ENCODE measurements at regions not wholly inside any gene's neighbourhood (a gene's known extent, or its start where the extent isn't known, plus 50 kb on each side); places are given as distances from the start of the nearest gene placed in this dataset.

DNA sequence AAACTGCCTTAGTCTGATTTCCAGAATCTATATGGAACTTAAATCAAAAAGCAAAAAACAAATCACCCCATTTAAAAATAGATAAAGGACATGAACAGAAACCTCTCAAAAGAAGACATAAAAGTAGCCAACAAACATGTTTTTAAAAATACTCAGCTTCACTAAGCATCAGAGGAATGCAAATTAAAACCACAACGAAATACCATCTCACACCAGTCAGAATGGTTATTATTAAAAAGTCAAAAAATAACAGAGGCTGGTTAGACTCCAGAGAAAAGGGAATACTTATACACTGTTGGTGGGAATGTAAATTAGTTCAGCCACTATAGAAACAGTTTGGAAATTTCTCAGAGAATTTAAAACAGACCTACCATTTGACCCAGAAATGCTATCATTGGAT is 367.9 kb downstream of the ZIC4 start:
- intact Hi-C loops (cut with micrococcal nuclease), result no loop called here

DNA sequence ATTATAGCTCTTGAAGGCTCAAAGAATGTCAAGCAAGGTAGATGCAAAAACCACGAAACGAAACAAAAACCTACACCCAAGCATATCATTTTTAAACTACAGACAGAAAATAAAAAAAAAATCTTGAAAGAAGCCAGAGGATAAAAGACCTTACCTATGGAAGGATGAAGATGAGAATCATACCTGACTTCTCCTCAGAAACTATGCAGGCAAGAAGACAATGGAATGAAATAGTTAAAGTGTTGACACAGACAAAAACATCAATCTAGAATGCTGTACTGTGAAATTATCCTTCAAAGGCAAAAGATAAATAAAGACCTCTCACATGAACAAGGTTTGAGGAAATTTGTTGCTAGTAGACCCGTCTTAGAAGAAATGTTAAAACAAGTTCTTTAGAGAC is 372.0 kb downstream of the ZIC4 start:
- intact Hi-C loops (cut with micrococcal nuclease), result no loop called here

DNA sequence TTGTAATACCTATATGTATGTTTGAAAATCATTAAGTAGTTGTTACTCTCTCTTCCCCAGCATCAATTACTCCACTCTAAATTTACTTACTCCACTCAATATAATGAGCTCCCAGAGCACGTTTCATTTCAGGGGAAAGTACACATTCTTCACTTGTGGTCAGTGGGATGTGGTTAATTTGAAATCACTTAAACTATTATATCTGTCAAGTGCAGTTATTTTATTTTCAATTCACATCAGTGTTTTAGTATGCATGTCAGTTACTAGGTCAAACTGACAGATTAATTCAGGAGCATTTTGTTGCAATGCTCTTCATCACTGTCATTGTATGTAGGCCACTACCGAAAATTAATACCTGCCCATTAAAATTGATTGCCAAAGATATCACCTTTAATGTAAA is 376.1 kb downstream of the ZIC4 start:
- intact Hi-C loops (cut with micrococcal nuclease), result no loop called here

- intact Hi-C loops (cut with micrococcal nuclease), result no loop called here
Measured at GRCh38 chr3:147015334-147015733, 391.0 kb downstream of the ZIC4 start.

- intact Hi-C loops (cut with micrococcal nuclease), result no loop called here
Measured at GRCh38 chr3:147008886-147009285, 397.5 kb downstream of the ZIC4 start.

- intact Hi-C loops (cut with micrococcal nuclease), result no loop called here
Measured at GRCh38 chr3:147008458-147008857, 397.9 kb downstream of the ZIC4 start.

DNA sequence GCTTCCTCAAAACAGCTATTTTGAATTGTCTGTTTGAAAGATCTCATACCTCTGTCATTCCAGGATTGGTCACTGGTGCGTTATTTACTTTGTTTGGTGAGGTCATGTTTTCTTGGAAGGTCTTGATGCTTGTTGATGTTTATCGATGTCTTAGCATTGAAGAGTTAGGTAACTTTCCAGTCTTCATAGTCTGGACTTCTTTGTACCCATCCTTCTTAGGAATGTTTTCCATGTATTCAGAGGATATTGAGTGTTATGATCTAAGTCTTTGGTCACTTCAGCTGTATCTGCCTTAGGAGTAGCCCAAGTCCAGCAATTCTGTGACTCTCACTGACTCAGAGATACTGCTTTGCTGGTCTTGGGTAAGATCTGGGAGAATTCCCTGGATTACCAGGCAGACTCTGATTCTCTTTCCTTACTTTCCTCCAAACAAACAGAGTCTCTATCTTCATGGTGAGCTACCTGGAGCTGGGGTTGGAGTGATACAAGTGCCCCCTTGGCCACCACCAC is 398.6 kb downstream of the ZIC4 start:
- intact Hi-C loops (cut with micrococcal nuclease), result no loop called here

- intact Hi-C loops (cut with micrococcal nuclease), result no loop called here
Measured at GRCh38 chr3:147002721-147003120, 397.6 kb upstream of the PLSCR5 start.

- intact Hi-C loops (cut with micrococcal nuclease), result no loop called here
Measured at GRCh38 chr3:147000274-147000673, 395.1 kb upstream of the PLSCR5 start.

DNA sequence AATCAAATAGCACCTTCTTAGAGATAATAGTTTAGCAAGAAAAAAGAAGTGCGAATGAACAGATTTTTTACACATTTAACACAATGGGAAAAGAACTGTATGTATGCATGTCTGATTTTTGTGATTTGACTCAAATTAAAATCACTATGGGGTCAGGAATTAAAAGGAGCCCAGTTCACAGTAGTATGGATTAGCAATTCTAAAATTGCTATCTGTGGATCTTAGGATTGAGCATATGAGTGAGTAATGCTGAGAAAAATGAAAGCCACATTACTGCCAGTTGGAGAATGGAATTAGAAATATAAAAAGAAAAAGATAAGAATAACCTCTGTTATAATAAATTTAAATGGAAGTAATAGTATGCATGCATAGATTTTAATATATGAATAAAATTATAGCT is 386.8 kb upstream of the PLSCR5 start:
- intact Hi-C loops (cut with micrococcal nuclease), result no loop called here

- intact Hi-C loops (cut with micrococcal nuclease), result no loop called here
Measured at GRCh38 chr3:146975476-146975875, 370.3 kb upstream of the PLSCR5 start.

DNA sequence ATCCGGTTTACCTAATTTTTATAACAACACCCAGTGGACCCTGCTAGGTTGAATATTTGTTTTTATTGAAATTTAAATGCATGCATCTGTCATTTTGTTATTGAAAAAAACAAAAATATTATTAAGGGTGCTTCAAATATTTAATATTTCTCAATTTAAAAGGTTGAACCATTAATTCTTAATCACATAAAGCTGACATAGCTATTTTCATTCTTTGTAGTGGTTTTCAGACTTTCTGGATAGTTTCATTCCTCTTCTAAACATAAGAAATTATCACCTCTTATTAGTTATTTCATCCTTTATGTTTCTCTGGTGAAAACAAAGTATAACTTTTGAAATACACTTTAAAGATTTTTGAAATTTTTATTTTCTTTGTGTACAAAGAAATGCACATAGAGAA is 369.9 kb upstream of the PLSCR5 start:
- intact Hi-C loops (cut with micrococcal nuclease), result no loop called here

GRCh38 chr3:146974001-146974400 is 368.9 kb upstream of the PLSCR5 start:
- intact Hi-C loops (cut with micrococcal nuclease), result no loop called here

DNA sequence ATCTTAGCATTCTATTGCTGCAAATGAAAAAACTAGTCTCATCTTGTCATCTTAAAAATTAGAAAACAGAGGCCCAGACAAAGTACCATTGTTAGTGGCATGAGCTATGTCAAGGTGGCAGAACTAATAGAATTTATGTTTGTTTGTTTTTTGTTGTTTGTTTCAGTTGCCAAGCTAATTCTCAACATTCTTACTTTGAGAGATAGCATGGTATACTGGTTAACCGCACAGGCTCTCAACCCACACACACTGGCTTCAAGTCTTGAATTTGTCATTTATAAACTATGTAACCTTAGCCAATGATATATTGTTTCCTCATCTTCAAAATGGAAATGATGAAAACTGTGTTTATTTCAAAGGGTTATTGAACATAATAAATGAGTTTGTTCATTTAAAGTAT is 367.6 kb upstream of the PLSCR5 start:
- intact Hi-C loops (cut with micrococcal nuclease), result no loop called here

DNA sequence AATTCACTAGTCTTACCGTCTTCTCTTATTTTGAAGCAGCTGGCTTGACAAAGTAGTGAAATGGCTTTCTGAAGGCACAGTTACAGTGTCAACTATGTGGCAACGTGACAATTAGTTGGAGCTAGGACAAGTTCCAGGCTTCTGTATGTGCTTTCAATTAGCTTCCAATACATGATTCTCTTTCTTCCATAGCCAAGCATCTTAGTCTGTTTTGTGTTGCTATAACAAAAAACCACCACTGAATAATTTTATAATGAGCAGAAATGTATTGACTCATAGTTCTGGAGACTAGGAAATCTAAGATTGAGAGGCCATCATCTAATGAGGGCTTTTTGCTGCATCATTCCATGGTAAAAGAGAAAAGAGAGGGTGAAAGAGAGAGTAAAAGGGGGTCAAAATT is 365.1 kb upstream of the PLSCR5 start:
- intact Hi-C loops (cut with micrococcal nuclease), result no loop called here

DNA sequence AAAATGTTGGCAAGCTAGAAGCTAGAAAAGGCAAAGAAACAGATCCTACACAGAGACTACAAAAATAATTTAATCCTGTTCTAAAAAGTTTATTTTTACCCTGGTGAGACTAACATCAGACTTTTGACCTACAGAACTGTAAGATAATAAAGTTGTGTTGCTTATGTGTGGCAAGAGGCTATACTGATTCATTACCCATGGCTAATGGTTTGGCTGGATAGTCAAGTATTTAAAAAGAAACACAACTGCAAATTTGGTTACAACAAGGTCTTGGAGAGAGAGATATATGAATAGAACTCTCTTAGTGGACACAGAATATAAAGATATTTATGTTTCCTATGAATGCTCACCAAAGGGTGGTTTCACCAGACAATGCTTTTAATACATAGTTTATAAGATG is 364.2 kb upstream of the PLSCR5 start:
- intact Hi-C loops (cut with micrococcal nuclease), result no loop called here

DNA sequence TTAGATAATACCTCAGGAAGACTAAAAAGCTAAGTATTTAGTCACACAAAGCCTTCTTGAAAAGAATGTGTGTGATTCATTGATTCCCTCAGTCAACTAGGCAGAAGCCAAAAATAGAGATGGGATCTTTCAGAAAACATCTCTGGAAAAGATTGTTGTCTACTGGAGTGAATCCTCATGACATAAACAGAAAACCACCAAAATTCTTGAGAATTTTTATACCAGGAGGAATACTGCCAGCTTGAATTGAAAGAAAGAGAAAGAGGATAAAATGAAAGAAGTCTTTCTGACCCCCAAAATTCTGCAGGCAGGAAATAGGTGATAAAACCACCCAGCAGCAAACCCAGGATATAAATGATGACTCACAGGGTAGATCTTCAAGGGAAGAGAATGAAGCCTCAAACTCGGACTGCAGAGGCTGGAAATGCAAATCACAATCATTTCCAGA is 363.1 kb upstream of the PLSCR5 start:
- intact Hi-C loops (cut with micrococcal nuclease), result no loop called here

DNA sequence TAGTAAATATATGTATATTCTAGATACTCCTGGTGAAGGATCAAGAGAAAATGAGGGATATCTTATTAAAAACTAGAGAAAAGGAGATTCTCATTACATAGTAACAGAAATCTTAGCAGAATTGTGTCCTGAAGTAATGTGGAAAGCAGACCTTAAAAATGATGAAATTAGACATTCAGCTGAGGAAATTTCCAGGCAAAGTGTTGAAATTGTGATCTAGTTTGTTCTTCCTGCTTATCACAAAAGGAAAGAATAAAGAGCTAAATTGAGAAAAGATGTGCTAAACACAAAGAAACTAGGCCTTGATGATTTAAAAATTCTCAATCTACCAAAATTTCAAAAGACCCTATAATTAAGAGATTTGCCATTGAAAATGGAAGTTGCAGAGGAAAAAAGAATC is 362.6 kb upstream of the PLSCR5 start:
- intact Hi-C loops (cut with micrococcal nuclease), result no loop called here

DNA sequence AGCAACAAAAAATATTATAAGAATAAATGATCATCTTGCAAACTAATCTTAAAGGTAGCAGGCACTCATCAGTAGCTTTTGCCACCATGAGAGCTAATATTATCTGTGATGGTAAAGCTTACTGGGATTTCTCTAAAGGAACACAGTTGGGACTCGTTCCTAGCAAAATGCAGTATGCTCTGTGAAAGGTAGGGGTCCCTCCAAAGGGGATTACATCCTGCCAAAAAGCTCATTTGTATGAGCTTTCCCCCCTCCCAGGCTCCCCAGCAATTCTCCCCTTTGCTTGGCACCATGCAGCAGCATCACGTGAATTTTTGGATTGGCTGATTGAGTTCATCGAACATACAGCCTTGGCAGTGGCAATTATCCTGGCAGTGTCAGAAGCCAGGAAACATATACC is 361.0 kb upstream of the PLSCR5 start:
- intact Hi-C loops (cut with micrococcal nuclease), result no loop called here

DNA sequence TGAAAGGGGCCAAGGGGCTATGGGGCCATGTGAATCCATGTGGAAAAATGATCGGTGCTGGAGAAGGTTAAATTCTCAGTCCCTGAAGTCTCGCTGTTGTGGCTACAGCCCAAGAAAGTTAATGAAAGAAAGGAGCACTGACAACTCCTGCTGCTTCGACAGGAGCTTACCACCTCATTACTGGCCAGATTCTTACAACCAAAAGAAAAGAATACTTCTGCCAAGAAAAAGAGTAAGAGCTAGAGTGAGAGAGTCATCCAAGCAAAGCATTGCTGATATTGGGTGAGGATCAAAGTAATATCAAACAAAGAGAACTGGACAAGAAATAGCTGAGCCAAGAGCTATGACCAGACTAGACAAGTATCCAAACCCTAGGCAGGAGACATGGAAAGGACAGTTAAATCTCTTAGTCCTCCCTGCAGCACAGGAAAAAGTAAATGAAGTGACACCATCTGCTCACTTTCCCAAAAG is 348.4 kb upstream of the PLSCR5 start:
- intact Hi-C loops (cut with micrococcal nuclease), result no loop called here

DNA sequence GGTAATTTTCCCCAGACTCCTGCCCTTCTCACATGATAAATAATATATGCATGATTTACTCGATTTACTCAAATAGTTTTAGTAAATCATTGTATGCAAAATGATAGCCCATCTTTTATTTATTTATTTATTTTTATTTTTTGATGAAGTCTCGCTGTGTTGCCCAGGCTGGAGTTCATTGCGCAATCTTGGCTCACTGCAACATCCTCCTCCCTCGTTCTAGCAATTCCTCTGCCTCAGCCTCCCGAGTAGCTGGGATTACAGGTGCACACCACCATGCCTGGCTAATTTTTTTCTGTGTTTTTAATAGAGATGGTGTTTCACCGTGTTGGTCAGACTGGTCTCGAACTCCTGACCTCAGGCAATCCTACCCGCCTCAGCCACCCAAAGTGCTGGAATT is 343.8 kb upstream of the PLSCR5 start:
- intact Hi-C loops (cut with micrococcal nuclease), result no loop called here

- intact Hi-C loops (cut with micrococcal nuclease), result no loop called here
Measured at GRCh38 chr3:146948186-146948585, 343.0 kb upstream of the PLSCR5 start.

GRCh38 chr3:146929696-146930095 is 324.6 kb upstream of the PLSCR5 start:
- intact Hi-C loops (cut with micrococcal nuclease), result no loop called here

GRCh38 chr3:146928421-146929059 is 323.4 kb upstream of the PLSCR5 start:
- intact Hi-C loops (cut with micrococcal nuclease), result no loop called here
